H1 (cell line): ENCODE measurements at regions not wholly inside any gene's neighbourhood (a gene's known extent, or its start where the extent isn't known, plus 50 kb on each side); places are given as distances from the start of the nearest gene placed in this dataset.

Experiments
- CTCF ChIA-PET: fragments of 300-600 bp; sonication (Branson Sonifier 250); formaldehyde crosslinking; loops from one replicate; lab custom pipeline; 2021; ENCODE audit not compliant: partially characterized antibody; lab: Charles Lee
- POLR2A ChIA-PET: fragments of 300-600 bp; sonication (Branson Sonifier 250); formaldehyde crosslinking; loops from one replicate; lab custom pipeline; 2021; ENCODE audit warnings: inconsistent platforms; ENCODE audit not compliant: partially characterized antibody; lab: Charles Lee
- DNase-seq, 2 experiments: peaks; one replicate each; pipeline versions ENCODE4 v3.0.0 to v3.0.0-alpha.2; 2010 to 2022; ENCODE audit warnings: low spot score in 2 of 2, low read depth in 1 of 2, mixed read lengths in 1 of 2
- FAIRE-seq: peaks from 2 replicates; lab custom pipeline; 2011; peaks lifted over from hg19 to GRCh38; lab: Jason Lieb, UNC
- H2AFZ ChIP-seq: 2 replicates; pipeline ENCODE4 v1.8.1; 2012; ENCODE audit warnings: low read length, inconsistent platforms
- H2AK5ac ChIP-seq: 2 replicates; pipeline ENCODE4 v1.6.1; 2013; ENCODE audit warnings: low read depth, low read length
- H2BK120ac ChIP-seq: replicated peaks from 2 replicates; pipeline ENCODE3; 2013; ENCODE audit warnings: low read depth, low read length, inconsistent platforms
- H2BK12ac ChIP-seq: 2 replicates; pipeline ENCODE4 v1.6.1; 2013; ENCODE audit warnings: low read depth, low read length
- H2BK15ac ChIP-seq: 2 replicates; pipeline ENCODE4 v1.6.1; 2013; ENCODE audit warnings: low read length
- H2BK20ac ChIP-seq: 2 replicates; pipeline ENCODE4 v1.6.1; 2013; ENCODE audit warnings: low read length
- H2BK5ac ChIP-seq: 2 replicates; pipeline ENCODE4 v1.6.1; 2013; ENCODE audit warnings: low read depth, low read length
- H3K14ac ChIP-seq: 2 replicates; pipeline ENCODE4 v1.6.1; 2013; ENCODE audit warnings: inconsistent platforms; ENCODE audit not compliant: insufficient read length
- H3K18ac ChIP-seq: 2 replicates; pipeline ENCODE4 v1.6.1; 2013; ENCODE audit warnings: low read length; ENCODE audit errors: extremely low read depth
- H3K23ac ChIP-seq: 2 replicates; pipeline ENCODE4 v1.6.1; 2013; ENCODE audit warnings: inconsistent platforms; ENCODE audit not compliant: insufficient read length
- H3K23me2 ChIP-seq: 2 replicates; pipeline ENCODE4 v1.6.1; 2013; ENCODE audit warnings: low read depth, low read length
- H3K27ac ChIP-seq: 2 replicates; pipeline ENCODE4 v1.6.1; 2011; ENCODE audit warnings: low read depth, low read length, inconsistent platforms
- H3K27me3 ChIP-seq, 4 experiments: replicated peaks in 1 of 4; 1 replicate in 1 of 4; 2 replicates in 3 of 4; pipeline versions ENCODE4 v1.6.1 to v1.8.1; 2011 to 2013; ENCODE audit warnings: low read length in 3 of 4, mild to moderate bottlenecking in 3 of 4, inconsistent platforms in 2 of 4, mixed read lengths in 2 of 4, moderate library complexity in 1 of 4; ENCODE audit not compliant: control insufficient read depth in 3 of 4, insufficient read depth in 3 of 4; ENCODE audit errors: extremely low read depth in 1 of 4
- H3K36me3 ChIP-seq, 4 experiments: 2 replicates each; pipeline versions ENCODE4 v1.6.1 to v1.8.1; 2011 to 2013; ENCODE audit warnings: mild to moderate bottlenecking in 4 of 4, low read length in 3 of 4, moderate library complexity in 2 of 4, control low read depth in 1 of 4, inconsistent platforms in 1 of 4; ENCODE audit not compliant: insufficient read depth in 4 of 4, control insufficient read depth in 2 of 4
- H3K4ac ChIP-seq: replicated peaks from 2 replicates; pipeline ENCODE3; 2013; ENCODE audit warnings: low read length, low read depth, mixed read lengths, inconsistent platforms; ENCODE audit not compliant: insufficient read length
- H3K4me1 ChIP-seq, 4 experiments: replicated peaks in 1 of 4; 1 replicate in 1 of 4; 2 replicates in 3 of 4; pipeline versions ENCODE4 v1.6.1 to v1.8.1; 2011 to 2013; ENCODE audit warnings: low read length in 3 of 4, inconsistent platforms in 2 of 4, mixed read lengths in 1 of 4; ENCODE audit not compliant: insufficient read depth in 4 of 4, control insufficient read depth in 3 of 4
- H3K4me2 ChIP-seq, 2 experiments: 2 replicates each; pipeline versions ENCODE4 v1.6.1 to v1.8.1; 2011 to 2013; ENCODE audit warnings: low read depth in 2 of 2, low read length in 2 of 2, control low read depth in 1 of 2, inconsistent platforms in 1 of 2, mild to moderate bottlenecking in 1 of 2; ENCODE audit not compliant: insufficient read depth in 1 of 2
- H3K4me3 ChIP-seq, 4 experiments: fragments of 200-600, 300-600 bp in 1 of 4; sonication (generic), shearing (Covaris generic), sonication (Bioruptor Twin) in 1 of 4; 2 replicates each; pipeline versions ENCODE4 v1.5.1 to v1.8.1; 2011 to 2016; ENCODE audit warnings: low read length in 4 of 4, low read depth in 3 of 4, control low read depth in 2 of 4, inconsistent platforms in 2 of 4, mild to moderate bottlenecking in 2 of 4, mixed read lengths in 1 of 4, moderate library complexity in 1 of 4; ENCODE audit not compliant: insufficient read depth in 2 of 4; ENCODE audit errors: extremely low read depth in 1 of 4
- H3K56ac ChIP-seq: replicated peaks from 2 replicates; pipeline ENCODE3; 2013; ENCODE audit warnings: low read depth, mild to moderate bottlenecking, mixed read lengths, low read length, inconsistent platforms; ENCODE audit not compliant: insufficient read length
- H3K79me1 ChIP-seq: 2 replicates; pipeline ENCODE4 v1.6.1; 2013; ENCODE audit warnings: low read depth, low read length, control low read depth
- H3K79me2 ChIP-seq, 2 experiments: 2 replicates each; pipeline versions ENCODE4 v1.6.1 to v1.8.1; 2012 to 2013; ENCODE audit warnings: low read length in 2 of 2, mild to moderate bottlenecking in 2 of 2, inconsistent platforms in 1 of 2; ENCODE audit not compliant: insufficient read depth in 2 of 2, control insufficient read depth in 1 of 2
- H3K9ac ChIP-seq, 4 experiments: replicated peaks in 1 of 4; 1 replicate in 1 of 4; 2 replicates in 3 of 4; pipeline versions ENCODE4 v1.6.1 to v1.8.1; 2011 to 2013; ENCODE audit warnings: low read depth in 3 of 4, low read length in 3 of 4, control low read depth in 2 of 4, mild to moderate bottlenecking in 2 of 4, moderate library complexity in 2 of 4, inconsistent platforms in 1 of 4; ENCODE audit errors: extremely low read depth in 1 of 4
- H3K9me3 ChIP-seq, 2 experiments: 2 replicates each; pipeline versions ENCODE4 v1.6.1 to v1.8.1; 2012 to 2013; ENCODE audit warnings: mild to moderate bottlenecking in 2 of 2, moderate library complexity in 2 of 2, control low read depth in 1 of 2, inconsistent platforms in 1 of 2, low read depth in 1 of 2, low read length in 1 of 2, mixed read lengths in 1 of 2; ENCODE audit not compliant: insufficient read depth in 2 of 2
- H4K20me1 ChIP-seq, 2 experiments: replicated peaks in 1 of 2; 2 replicates each; pipeline versions ENCODE3 to v1.8.1; 2011 to 2013; ENCODE audit warnings: inconsistent platforms in 2 of 2, low read length in 2 of 2, mild to moderate bottlenecking in 1 of 2; ENCODE audit not compliant: insufficient read depth in 2 of 2, control insufficient read depth in 1 of 2
- H4K5ac ChIP-seq: 2 replicates; pipeline ENCODE4 v1.6.1; 2013; ENCODE audit warnings: low read length, low read depth, mixed read lengths, inconsistent platforms; ENCODE audit not compliant: insufficient read length
- H4K8ac ChIP-seq: 2 replicates; pipeline ENCODE4 v1.8.0; 2013; ENCODE audit warnings: mild to moderate bottlenecking, moderate library complexity, low read length, inconsistent platforms; ENCODE audit not compliant: insufficient read depth; ENCODE audit errors: extremely low read depth
- H4K91ac ChIP-seq: replicated peaks from 2 replicates; pipeline ENCODE3; 2013; ENCODE audit warnings: low read length, mixed read lengths, inconsistent platforms; ENCODE audit not compliant: insufficient read length
- BACH1 ChIP-seq: IDR thresholded peaks from 2 replicates; pipeline ENCODE4 v1.6.1; 2012; ENCODE audit warnings: low read length, improper control_type of control experiment
- BRCA1 ChIP-seq: IDR thresholded peaks from 2 replicates; pipeline ENCODE4 v1.6.1; 2012; ENCODE audit warnings: low read depth, low read length, improper control_type of control experiment
- EP300 ChIP-seq, 2 experiments: IDR thresholded peaks; 1 replicate in 1 of 2; 2 replicates in 1 of 2; pipeline ENCODE4 v1.6.1; 2011 to 2012; ENCODE audit warnings: low read depth in 2 of 2, low read length in 2 of 2, mild to moderate bottlenecking in 2 of 2, borderline replicate concordance in 1 of 2, inconsistent platforms in 1 of 2, moderate library complexity in 1 of 2
- POU5F1 ChIP-seq: IDR thresholded peaks from 2 replicates; pipeline ENCODE4 v1.6.1; 2011; ENCODE audit warnings: low read depth, mild to moderate bottlenecking, low read length, moderate library complexity
- SP1 ChIP-seq: IDR thresholded peaks from 2 replicates; pipeline ENCODE4 v1.6.1; 2011; ENCODE audit warnings: low read depth, low read length
- TAF7 ChIP-seq: optimal IDR thresholded peaks from 2 replicates; pipeline ENCODE3; 2011; ENCODE audit warnings: low read depth, mild to moderate bottlenecking, inconsistent platforms, low read length, moderate library complexity, borderline replicate concordance
- ZNF274 ChIP-seq: IDR thresholded peaks from 2 replicates; pipeline ENCODE4 v1.7.0; 2012; ENCODE audit warnings: low read length, borderline replicate concordance; ENCODE audit errors: extremely low read depth
- WGBS, 2 experiments: shearing (Covaris generic) in 1 of 2; methylation state at CpG; one replicate each; pipeline versions ENCODE4 v1.1.6 to v1.1.7; 2013 to 2015; ENCODE audit warnings: low lambda C conversion rate in 2 of 2, mixed read lengths in 2 of 2, inconsistent platforms in 1 of 2, low coverage in 1 of 2, missing lambda C conversion rate in 1 of 2; ENCODE audit not compliant: insufficient replicate concordance in 2 of 2, insufficient coverage in 1 of 2, insufficient read length in 1 of 2; ENCODE audit errors: extremely low coverage in 1 of 2, missing lambda C conversion rate in 1 of 2; 5-methylcytosine and 5-hydroxymethylcytosine counted together
- TF ChIP-seq, protein P1 (sequence below), 3 experiments: IDR thresholded peaks; 1 replicate in 2 of 3; 2 replicates in 1 of 3; pipeline versions ENCODE4 v1.5.1 to v1.6.1; 2011; ENCODE audit warnings: low read length in 3 of 3, mild to moderate bottlenecking in 3 of 3, inconsistent platforms in 2 of 3, low read depth in 1 of 3, moderate library complexity in 1 of 3; ENCODE audit not compliant: insufficient read depth in 1 of 3; ENCODE audit errors: control extremely low read depth in 1 of 3

DNA sequence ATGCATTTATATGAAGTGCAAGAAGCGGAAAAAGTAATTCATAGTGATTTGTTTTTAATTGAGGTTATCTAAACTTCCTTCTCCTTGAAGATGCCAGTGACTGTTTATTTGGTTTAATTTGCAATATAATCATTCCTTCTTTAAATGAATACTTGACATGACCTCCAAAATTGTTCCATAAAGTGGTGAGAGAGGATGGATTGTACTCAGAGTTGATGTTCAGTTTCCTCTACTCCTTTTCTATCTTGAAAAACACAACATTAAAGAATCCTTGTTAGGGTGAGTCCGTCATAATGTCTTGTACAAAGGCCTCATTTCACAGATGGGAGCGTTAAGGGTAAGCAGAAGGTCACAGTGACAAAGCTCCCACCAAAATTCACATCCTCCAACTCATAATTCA is 756.1 kb upstream of the KLHL29 start:
- no peak overlapping the region for H3K4me3 ChIP-seq
- H4K8ac ChIP-seq = no peak overlapping the region
- CTCF ChIA-PET = no interaction called here
- H2BK120ac ChIP-seq = no peak overlapping the region
- no peak overlapping the region for H3K4ac ChIP-seq
- no peak for DNase-seq
- H3K9me3 ChIP-seq = no peaks in the 10 kb centered on the region; a peak in 1 of 4 replicates
- TF ChIP-seq BRCA1 (no peak), EP300 (IDR thresholded peaks at IDR 0.05; ENCODE audit: borderline replicate concordance in 1 of 2, low read depth in 2 of 2, low read length in 2 of 2) (no peak), BACH1 (no peak), POU5F1 (no peak), ZNF274 (no peak), TAF7 (no peak), SP1 (no peak)
- TF ChIP-seq, protein P1, sequence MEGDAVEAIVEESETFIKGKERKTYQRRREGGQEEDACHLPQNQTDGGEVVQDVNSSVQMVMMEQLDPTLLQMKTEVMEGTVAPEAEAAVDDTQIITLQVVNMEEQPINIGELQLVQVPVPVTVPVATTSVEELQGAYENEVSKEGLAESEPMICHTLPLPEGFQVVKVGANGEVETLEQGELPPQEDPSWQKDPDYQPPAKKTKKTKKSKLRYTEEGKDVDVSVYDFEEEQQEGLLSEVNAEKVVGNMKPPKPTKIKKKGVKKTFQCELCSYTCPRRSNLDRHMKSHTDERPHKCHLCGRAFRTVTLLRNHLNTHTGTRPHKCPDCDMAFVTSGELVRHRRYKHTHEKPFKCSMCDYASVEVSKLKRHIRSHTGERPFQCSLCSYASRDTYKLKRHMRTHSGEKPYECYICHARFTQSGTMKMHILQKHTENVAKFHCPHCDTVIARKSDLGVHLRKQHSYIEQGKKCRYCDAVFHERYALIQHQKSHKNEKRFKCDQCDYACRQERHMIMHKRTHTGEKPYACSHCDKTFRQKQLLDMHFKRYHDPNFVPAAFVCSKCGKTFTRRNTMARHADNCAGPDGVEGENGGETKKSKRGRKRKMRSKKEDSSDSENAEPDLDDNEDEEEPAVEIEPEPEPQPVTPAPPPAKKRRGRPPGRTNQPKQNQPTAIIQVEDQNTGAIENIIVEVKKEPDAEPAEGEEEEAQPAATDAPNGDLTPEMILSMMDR (IDR thresholded peaks at IDR 0.05; ENCODE audit: control extremely low read depth in 1 of 3, insufficient read depth in 1 of 3, low read depth in 1 of 3, low read length in 3 of 3) = no peak
- no peak for FAIRE-seq
- no peak overlapping the region for H4K5ac ChIP-seq
- 87% methylated on average over 3 of the region's 3 CpGs; no CpG with 5 or more reads in 1 of the 2 experiments for WGBS, 2 experiments
- H3K4me1 ChIP-seq = no peaks in the 10 kb centered on the region
- no peaks in the 10 kb centered on the region for H3K27me3 ChIP-seq
- H3K36me3 ChIP-seq = no peaks in the 10 kb centered on the region
- H3K27ac ChIP-seq = no peak overlapping the region
- POLR2A ChIA-PET = no interaction called here
- no peak overlapping the region for H2BK15ac ChIP-seq
- H3K23me2 ChIP-seq = no peaks in the 10 kb centered on the region
- H2BK20ac ChIP-seq = no peak overlapping the region
- H3K4me2 ChIP-seq = no peak overlapping the region
- H3K23ac ChIP-seq = no peak overlapping the region
- no peaks in the 10 kb centered on the region for H3K79me1 ChIP-seq
- no peak overlapping the region for H3K18ac ChIP-seq
- no peaks in the 10 kb centered on the region for H4K20me1 ChIP-seq
- H2AK5ac ChIP-seq = no peak overlapping the region
- H3K79me2 ChIP-seq = no peaks in the 10 kb centered on the region
- no peak overlapping the region for H2AFZ ChIP-seq
- no peak overlapping the region for H4K91ac ChIP-seq
- no peak overlapping the region for H3K56ac ChIP-seq
- H3K14ac ChIP-seq = no peak overlapping the region
- no peak overlapping the region for H2BK12ac ChIP-seq
- no peak overlapping the region for H2BK5ac ChIP-seq
- no peak overlapping the region for H3K9ac ChIP-seq
